H1 (cell line): ENCODE measurements at regions not wholly inside any gene's neighbourhood (a gene's known extent, or its start where the extent isn't known, plus 50 kb on each side); places are given as distances from the start of the nearest gene placed in this dataset.

Experiments used
- CTCF ChIA-PET: fragments of 300-600 bp; sonication (Branson Sonifier 250); formaldehyde crosslinking; loops from one replicate; lab custom pipeline; 2021; ENCODE audit not compliant: partially characterized antibody; lab: Charles Lee
- POLR2A ChIA-PET: fragments of 300-600 bp; sonication (Branson Sonifier 250); formaldehyde crosslinking; loops from one replicate; lab custom pipeline; 2021; ENCODE audit warnings: inconsistent platforms; ENCODE audit not compliant: partially characterized antibody; lab: Charles Lee
- DNase-seq, 2 experiments: peaks; one replicate each; pipeline versions ENCODE4 v3.0.0 to v3.0.0-alpha.2; 2010 to 2022; ENCODE audit warnings: low spot score in 2 of 2, low read depth in 1 of 2, mixed read lengths in 1 of 2
- FAIRE-seq: peaks from 2 replicates; lab custom pipeline; 2011; peaks lifted over from hg19 to GRCh38; lab: Jason Lieb, UNC
- H2AFZ ChIP-seq: 2 replicates; pipeline ENCODE4 v1.8.1; 2012; ENCODE audit warnings: low read length, inconsistent platforms
- H2AK5ac ChIP-seq: 2 replicates; pipeline ENCODE4 v1.6.1; 2013; ENCODE audit warnings: low read depth, low read length
- H2BK120ac ChIP-seq: replicated peaks from 2 replicates; pipeline ENCODE3; 2013; ENCODE audit warnings: low read depth, low read length, inconsistent platforms
- H2BK12ac ChIP-seq: 2 replicates; pipeline ENCODE4 v1.6.1; 2013; ENCODE audit warnings: low read depth, low read length
- H2BK15ac ChIP-seq: 2 replicates; pipeline ENCODE4 v1.6.1; 2013; ENCODE audit warnings: low read length
- H2BK20ac ChIP-seq: 2 replicates; pipeline ENCODE4 v1.6.1; 2013; ENCODE audit warnings: low read length
- H2BK5ac ChIP-seq: 2 replicates; pipeline ENCODE4 v1.6.1; 2013; ENCODE audit warnings: low read depth, low read length
- H3K14ac ChIP-seq: 2 replicates; pipeline ENCODE4 v1.6.1; 2013; ENCODE audit warnings: inconsistent platforms; ENCODE audit not compliant: insufficient read length
- H3K18ac ChIP-seq: 2 replicates; pipeline ENCODE4 v1.6.1; 2013; ENCODE audit warnings: low read length; ENCODE audit errors: extremely low read depth
- H3K23ac ChIP-seq: 2 replicates; pipeline ENCODE4 v1.6.1; 2013; ENCODE audit warnings: inconsistent platforms; ENCODE audit not compliant: insufficient read length
- H3K23me2 ChIP-seq: 2 replicates; pipeline ENCODE4 v1.6.1; 2013; ENCODE audit warnings: low read depth, low read length
- H3K27ac ChIP-seq: 2 replicates; pipeline ENCODE4 v1.6.1; 2011; ENCODE audit warnings: low read depth, low read length, inconsistent platforms
- H3K27me3 ChIP-seq, 4 experiments: replicated peaks in 1 of 4; 1 replicate in 1 of 4; 2 replicates in 3 of 4; pipeline versions ENCODE4 v1.6.1 to v1.8.1; 2011 to 2013; ENCODE audit warnings: low read length in 3 of 4, mild to moderate bottlenecking in 3 of 4, inconsistent platforms in 2 of 4, mixed read lengths in 2 of 4, moderate library complexity in 1 of 4; ENCODE audit not compliant: control insufficient read depth in 3 of 4, insufficient read depth in 3 of 4; ENCODE audit errors: extremely low read depth in 1 of 4
- H3K36me3 ChIP-seq, 4 experiments: 2 replicates each; pipeline versions ENCODE4 v1.6.1 to v1.8.1; 2011 to 2013; ENCODE audit warnings: mild to moderate bottlenecking in 4 of 4, low read length in 3 of 4, moderate library complexity in 2 of 4, control low read depth in 1 of 4, inconsistent platforms in 1 of 4; ENCODE audit not compliant: insufficient read depth in 4 of 4, control insufficient read depth in 2 of 4
- H3K4ac ChIP-seq: replicated peaks from 2 replicates; pipeline ENCODE3; 2013; ENCODE audit warnings: low read length, low read depth, mixed read lengths, inconsistent platforms; ENCODE audit not compliant: insufficient read length
- H3K4me1 ChIP-seq, 4 experiments: replicated peaks in 1 of 4; 1 replicate in 1 of 4; 2 replicates in 3 of 4; pipeline versions ENCODE4 v1.6.1 to v1.8.1; 2011 to 2013; ENCODE audit warnings: low read length in 3 of 4, inconsistent platforms in 2 of 4, mixed read lengths in 1 of 4; ENCODE audit not compliant: insufficient read depth in 4 of 4, control insufficient read depth in 3 of 4
- H3K4me2 ChIP-seq, 2 experiments: 2 replicates each; pipeline versions ENCODE4 v1.6.1 to v1.8.1; 2011 to 2013; ENCODE audit warnings: low read depth in 2 of 2, low read length in 2 of 2, control low read depth in 1 of 2, inconsistent platforms in 1 of 2, mild to moderate bottlenecking in 1 of 2; ENCODE audit not compliant: insufficient read depth in 1 of 2
- H3K4me3 ChIP-seq, 4 experiments: fragments of 200-600, 300-600 bp in 1 of 4; sonication (generic), shearing (Covaris generic), sonication (Bioruptor Twin) in 1 of 4; 2 replicates each; pipeline versions ENCODE4 v1.5.1 to v1.8.1; 2011 to 2016; ENCODE audit warnings: low read length in 4 of 4, low read depth in 3 of 4, control low read depth in 2 of 4, inconsistent platforms in 2 of 4, mild to moderate bottlenecking in 2 of 4, mixed read lengths in 1 of 4, moderate library complexity in 1 of 4; ENCODE audit not compliant: insufficient read depth in 2 of 4; ENCODE audit errors: extremely low read depth in 1 of 4
- H3K56ac ChIP-seq: replicated peaks from 2 replicates; pipeline ENCODE3; 2013; ENCODE audit warnings: low read depth, mild to moderate bottlenecking, mixed read lengths, low read length, inconsistent platforms; ENCODE audit not compliant: insufficient read length
- H3K79me1 ChIP-seq: 2 replicates; pipeline ENCODE4 v1.6.1; 2013; ENCODE audit warnings: low read depth, low read length, control low read depth
- H3K79me2 ChIP-seq, 2 experiments: 2 replicates each; pipeline versions ENCODE4 v1.6.1 to v1.8.1; 2012 to 2013; ENCODE audit warnings: low read length in 2 of 2, mild to moderate bottlenecking in 2 of 2, inconsistent platforms in 1 of 2; ENCODE audit not compliant: insufficient read depth in 2 of 2, control insufficient read depth in 1 of 2
- H3K9ac ChIP-seq, 4 experiments: replicated peaks in 1 of 4; 1 replicate in 1 of 4; 2 replicates in 3 of 4; pipeline versions ENCODE4 v1.6.1 to v1.8.1; 2011 to 2013; ENCODE audit warnings: low read depth in 3 of 4, low read length in 3 of 4, control low read depth in 2 of 4, mild to moderate bottlenecking in 2 of 4, moderate library complexity in 2 of 4, inconsistent platforms in 1 of 4; ENCODE audit errors: extremely low read depth in 1 of 4
- H3K9me3 ChIP-seq, 2 experiments: 2 replicates each; pipeline versions ENCODE4 v1.6.1 to v1.8.1; 2012 to 2013; ENCODE audit warnings: mild to moderate bottlenecking in 2 of 2, moderate library complexity in 2 of 2, control low read depth in 1 of 2, inconsistent platforms in 1 of 2, low read depth in 1 of 2, low read length in 1 of 2, mixed read lengths in 1 of 2; ENCODE audit not compliant: insufficient read depth in 2 of 2
- H4K20me1 ChIP-seq, 2 experiments: replicated peaks in 1 of 2; 2 replicates each; pipeline versions ENCODE3 to v1.8.1; 2011 to 2013; ENCODE audit warnings: inconsistent platforms in 2 of 2, low read length in 2 of 2, mild to moderate bottlenecking in 1 of 2; ENCODE audit not compliant: insufficient read depth in 2 of 2, control insufficient read depth in 1 of 2
- H4K5ac ChIP-seq: 2 replicates; pipeline ENCODE4 v1.6.1; 2013; ENCODE audit warnings: low read length, low read depth, mixed read lengths, inconsistent platforms; ENCODE audit not compliant: insufficient read length
- H4K8ac ChIP-seq: 2 replicates; pipeline ENCODE4 v1.8.0; 2013; ENCODE audit warnings: mild to moderate bottlenecking, moderate library complexity, low read length, inconsistent platforms; ENCODE audit not compliant: insufficient read depth; ENCODE audit errors: extremely low read depth
- H4K91ac ChIP-seq: replicated peaks from 2 replicates; pipeline ENCODE3; 2013; ENCODE audit warnings: low read length, mixed read lengths, inconsistent platforms; ENCODE audit not compliant: insufficient read length
- ATF3 ChIP-seq: IDR thresholded peaks from 2 replicates; pipeline ENCODE4 v1.6.1; 2011; ENCODE audit warnings: low read depth, mild to moderate bottlenecking, low read length; ENCODE audit not compliant: insufficient read depth
- BCL11A ChIP-seq, 2 experiments: IDR thresholded peaks; one replicate each; pipeline ENCODE4 v1.6.1; 2011; ENCODE audit warnings: low read depth in 2 of 2, low read length in 2 of 2, mild to moderate bottlenecking in 2 of 2
- CREB1 ChIP-seq: IDR thresholded peaks from 2 replicates; pipeline ENCODE4 v1.6.1; 2012; ENCODE audit warnings: inconsistent platforms
- GABPA ChIP-seq: IDR thresholded peaks from 2 replicates; pipeline ENCODE4 v1.6.1; 2011; ENCODE audit warnings: mild to moderate bottlenecking, low read length, moderate library complexity, borderline replicate concordance; ENCODE audit not compliant: insufficient read depth
- JUN ChIP-seq: IDR thresholded peaks from 2 replicates; pipeline ENCODE4 v1.6.1; 2011; ENCODE audit warnings: low read depth, mild to moderate bottlenecking, improper control_type of control experiment, low read length
- MAFK ChIP-seq: IDR thresholded peaks from 2 replicates; pipeline ENCODE4 v1.6.1; 2012; ENCODE audit warnings: low read depth, mild to moderate bottlenecking, improper control_type of control experiment, low read length
- RAD21 ChIP-seq, 2 experiments: IDR thresholded peaks in 1 of 2; conservative IDR thresholded peaks in 1 of 2; 2 replicates each; pipeline ENCODE4 v1.6.1; 2011; ENCODE audit warnings: low read depth in 2 of 2, low read length in 2 of 2, improper control_type of control experiment in 1 of 2, inconsistent platforms in 1 of 2, mild to moderate bottlenecking in 1 of 2, moderate library complexity in 1 of 2
- RFX5 ChIP-seq: IDR thresholded peaks from 2 replicates; pipeline ENCODE4 v1.6.1; 2011; ENCODE audit warnings: low read depth, low read length, improper control_type of control experiment, borderline replicate concordance
- SIN3A ChIP-seq, 2 experiments: IDR thresholded peaks in 1 of 2; conservative IDR thresholded peaks in 1 of 2; 2 replicates each; pipeline ENCODE4 v1.6.1; 2011 to 2012; ENCODE audit warnings: low read length in 2 of 2, improper control_type of control experiment in 1 of 2, low read depth in 1 of 2, mild to moderate bottlenecking in 1 of 2
- YY1 ChIP-seq: IDR thresholded peaks from 2 replicates; pipeline ENCODE4 v1.6.1; 2011; ENCODE audit warnings: low read depth, mild to moderate bottlenecking, low read length
- WGBS, 2 experiments: shearing (Covaris generic) in 1 of 2; methylation state at CpG; one replicate each; pipeline versions ENCODE4 v1.1.6 to v1.1.7; 2013 to 2015; ENCODE audit warnings: low lambda C conversion rate in 2 of 2, mixed read lengths in 2 of 2, inconsistent platforms in 1 of 2, low coverage in 1 of 2, missing lambda C conversion rate in 1 of 2; ENCODE audit not compliant: insufficient replicate concordance in 2 of 2, insufficient coverage in 1 of 2, insufficient read length in 1 of 2; ENCODE audit errors: extremely low coverage in 1 of 2, missing lambda C conversion rate in 1 of 2; 5-methylcytosine and 5-hydroxymethylcytosine counted together

DNA sequence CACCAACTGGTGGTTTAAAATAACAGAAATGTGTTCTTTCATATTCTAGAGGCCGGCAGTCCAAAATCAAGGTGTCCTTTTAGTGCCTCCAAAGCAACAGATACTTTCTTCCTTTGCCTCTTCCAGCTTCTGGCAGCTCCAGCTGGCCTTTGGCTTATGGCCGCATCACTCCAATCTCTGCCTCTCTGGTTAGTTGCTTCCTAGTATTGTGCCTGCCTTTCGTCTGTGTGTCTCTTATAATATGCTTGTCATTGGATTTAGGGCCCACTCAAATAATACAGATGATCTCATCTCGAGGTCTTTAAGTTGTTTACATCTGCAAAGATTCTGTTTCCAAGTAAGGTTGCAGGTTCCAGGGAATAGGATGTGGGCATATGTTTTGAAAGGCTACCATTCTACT, 855.2 kb upstream of the ID2 start:
- no peaks in the 10 kb centered on the region for H3K79me1 ChIP-seq
- FAIRE-seq (no peak), DNase-seq (no peak)
- H2BK20ac ChIP-seq = no peak overlapping the region
- no peaks in the 10 kb centered on the region for H3K36me3 ChIP-seq
- H3K18ac ChIP-seq = no peak overlapping the region
- no peak overlapping the region for H3K14ac ChIP-seq
- no peaks in the 10 kb centered on the region for H3K79me2 ChIP-seq
- H2BK120ac ChIP-seq = no peak overlapping the region
- H2BK12ac ChIP-seq = no peak overlapping the region
- no peak overlapping the region for H3K9ac ChIP-seq
- no peak overlapping the region for H3K23ac ChIP-seq
- H4K8ac ChIP-seq = no peak overlapping the region
- no peak overlapping the region for H2BK15ac ChIP-seq
- no peaks in the 10 kb centered on the region for H3K23me2 ChIP-seq
- no peak overlapping the region for H3K4me3 ChIP-seq
- 85% methylated on average over 4 of the region's 4 CpGs; no CpG with 5 or more reads in 1 of the 2 experiments for WGBS, 2 experiments
- H4K91ac ChIP-seq = no peak overlapping the region
- no peaks in the 10 kb centered on the region for H3K9me3 ChIP-seq
- POLR2A ChIA-PET = no interaction called here
- H3K56ac ChIP-seq = no peak overlapping the region
- no peak overlapping the region for H2BK5ac ChIP-seq
- H4K5ac ChIP-seq = no peak overlapping the region
- no peak overlapping the region for H3K27ac ChIP-seq
- H2AFZ ChIP-seq = no peak overlapping the region
- no peak for TF ChIP-seq JUN
- TF ChIP-seq BCL11A (IDR thresholded peaks at IDR 0.05; ENCODE audit: low read depth in 2 of 2, low read length in 2 of 2) = no peak
- TF ChIP-seq ATF3 = no peak
- TF ChIP-seq CREB1 = no peak
- TF ChIP-seq YY1 = no peak
- TF ChIP-seq RFX5 = no peak
- TF ChIP-seq RAD21 (IDR thresholded peaks at IDR 0.05 in 1 of 2, conservative IDR thresholded peaks at IDR 0.05 in 1 of 2; ENCODE audit: low read depth in 2 of 2, low read length in 2 of 2) = no peak
- TF ChIP-seq SIN3A (conservative IDR thresholded peaks at IDR 0.05 in 1 of 2, IDR thresholded peaks at IDR 0.05 in 1 of 2; ENCODE audit: low read depth in 1 of 2, low read length in 2 of 2) = no peak
- no peak for TF ChIP-seq GABPA
- no peak for TF ChIP-seq MAFK
- no peaks in the 10 kb centered on the region for H3K4me1 ChIP-seq
- no peak overlapping the region for H3K4me2 ChIP-seq
- no peaks in the 10 kb centered on the region for H4K20me1 ChIP-seq
- no peak overlapping the region for H3K4ac ChIP-seq
- CTCF ChIA-PET = interaction anchor here (1.2 kb wide), 1 partner anchor 10 kb away, joined by 3 read pairs; no protein-coding TSS in a partner anchor
- no peak overlapping the region for H2AK5ac ChIP-seq
- H3K27me3 ChIP-seq = no peaks in the 10 kb centered on the region
